HG03457 (cell line): ENCODE measurements at regions not wholly inside any gene's neighbourhood (a gene's known extent, or its start where the extent isn't known, plus 50 kb on each side); places are given as distances from the start of the nearest gene placed in this dataset.

Experiments
- ATAC-seq: cut with Tn5 transposase; IDR thresholded peaks from one replicate; pipeline ENCODE4 v1.9.1; 2021; ENCODE audit warnings: moderate number of reproducible peaks; ENCODE audit not compliant: unreplicated experiment

GRCh38 chr11:10358696-10359095, 53.8 kb downstream of the ADM start:
- ATAC-seq: no peak

GRCh38 chr11:10359171-10359570, 54.3 kb downstream of the ADM start:
- no peak for ATAC-seq

DNA sequence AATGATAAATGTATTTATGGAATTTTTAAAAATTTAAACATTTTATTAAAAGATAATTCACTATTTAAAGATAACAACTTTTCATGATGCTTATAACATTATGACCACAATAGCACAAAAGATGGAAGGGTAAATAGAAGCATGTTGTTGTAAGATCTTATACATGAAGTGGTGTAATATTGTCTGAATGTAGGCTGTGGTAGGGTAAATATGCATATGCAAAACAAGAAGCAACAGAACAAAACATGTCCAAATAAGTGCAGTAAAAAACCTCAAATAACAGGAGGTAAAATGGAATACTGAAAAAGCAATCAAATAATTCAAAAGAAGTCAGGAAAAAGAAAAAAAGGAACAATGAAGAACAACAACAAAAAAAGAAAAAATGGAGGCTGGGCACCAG, 56.0 kb downstream of the ADM start:
- ATAC-seq: no peak

- no peak for ATAC-seq
These were observed 60.2 kb downstream of the ADM start for GRCh38 chr11:10365045-10365444.

DNA sequence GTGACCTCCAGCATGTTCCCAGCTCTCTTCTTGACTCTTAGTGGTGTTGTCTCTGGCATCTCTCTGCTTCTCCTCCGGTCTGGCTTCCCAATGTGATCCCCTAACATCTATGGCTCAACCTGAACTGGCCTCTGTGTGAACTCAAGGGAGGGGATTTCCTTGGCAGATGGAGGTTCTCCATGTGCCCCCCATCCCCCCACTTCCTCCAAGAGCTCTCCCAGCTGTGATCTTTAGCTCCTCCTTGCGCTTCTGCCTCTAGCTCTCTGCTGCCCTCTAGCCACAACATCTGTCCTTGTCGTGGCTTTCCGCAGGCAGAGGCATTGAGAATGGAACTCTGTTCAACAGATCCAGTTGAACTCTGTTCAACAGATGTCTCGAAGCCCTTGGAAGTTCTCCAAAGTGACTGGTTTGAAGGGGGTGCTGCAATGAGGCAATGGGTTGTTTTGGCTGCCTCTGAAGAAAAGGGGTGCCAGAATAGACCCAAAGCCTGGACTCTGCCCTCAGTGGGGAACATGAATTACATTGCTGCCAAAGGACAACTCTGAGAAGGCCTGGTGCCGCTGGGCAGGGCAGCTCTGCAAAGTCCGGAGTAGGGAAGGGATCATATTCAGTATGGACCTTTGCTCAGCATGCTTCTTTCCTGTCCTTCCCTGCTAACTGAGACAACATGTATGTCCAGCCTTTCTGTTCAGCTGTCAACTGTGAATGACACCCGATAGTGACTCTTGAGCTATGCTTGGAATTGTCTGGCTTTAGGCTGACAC, 61.9 kb downstream of the ADM start:
- ATAC-seq: peak; percentile 80

DNA sequence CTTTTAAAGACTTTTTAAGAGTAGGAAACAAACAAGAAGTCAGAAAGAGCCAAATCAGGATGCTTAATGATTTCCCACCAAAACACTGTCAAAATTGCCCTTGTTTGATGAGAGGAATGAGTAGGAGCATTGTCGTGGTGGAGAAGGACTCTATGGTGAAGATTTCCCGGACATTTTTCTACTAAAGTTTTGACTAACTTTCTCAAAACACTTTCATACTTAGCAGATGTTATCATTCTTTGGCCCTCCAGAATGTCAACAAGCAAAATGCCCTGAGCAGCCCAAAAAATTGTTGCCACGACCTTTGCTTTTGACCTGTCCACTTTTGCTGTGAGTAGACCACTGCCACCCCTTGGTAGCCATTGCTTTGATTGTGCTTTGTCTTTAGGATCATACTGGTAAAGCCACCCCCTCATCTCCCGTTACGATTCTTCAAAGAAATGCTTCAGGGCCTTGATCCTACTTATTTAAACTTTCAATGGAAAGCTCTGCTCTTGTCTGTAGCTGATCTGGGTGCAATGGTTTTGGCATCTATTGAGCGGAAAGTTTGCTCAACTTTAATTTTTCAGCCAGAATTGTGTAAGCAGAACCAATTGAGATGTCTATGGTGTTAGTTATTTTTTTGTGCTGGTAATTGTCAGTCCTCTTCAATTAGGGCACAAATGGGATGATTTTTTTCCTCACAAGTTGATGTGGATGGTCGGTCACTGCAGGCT, 67.2 kb downstream of the ADM start:
- no peak for ATAC-seq

GRCh38 chr11:10373340-10373739, 68.5 kb downstream of the ADM start:
- no peak for ATAC-seq

- ATAC-seq: no peak
These were observed 69.1 kb downstream of the ADM start for GRCh38 chr11:10373929-10374328.

DNA sequence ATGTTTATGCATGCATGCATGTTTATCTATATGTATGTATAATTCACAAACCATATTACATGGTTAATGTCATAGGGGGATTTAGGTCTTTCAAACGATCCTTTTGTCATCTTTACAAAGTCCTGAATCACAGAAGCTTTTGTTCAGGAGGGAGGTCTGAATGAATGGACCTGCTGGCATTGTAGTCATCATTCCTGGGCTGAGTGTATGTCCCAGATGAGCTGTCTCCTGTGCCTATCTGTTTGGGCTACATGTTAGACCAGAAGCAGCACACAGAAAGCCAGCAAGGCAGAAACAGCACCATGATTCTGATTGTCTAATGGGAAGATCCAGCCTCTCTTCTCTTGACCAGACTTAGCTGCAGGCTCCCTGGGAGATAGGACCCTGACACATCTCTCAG, 69.5 kb downstream of the ADM start:
- ATAC-seq: no peak

GRCh38 chr11:10375280-10375971, 70.6 kb downstream of the ADM start:
- no peak for ATAC-seq

GRCh38 chr11:10376061-10376460, 71.2 kb downstream of the ADM start:
- no peak for ATAC-seq

- no peak for ATAC-seq
These were observed 72.3 kb downstream of the ADM start for GRCh38 chr11:10377183-10377582.

DNA sequence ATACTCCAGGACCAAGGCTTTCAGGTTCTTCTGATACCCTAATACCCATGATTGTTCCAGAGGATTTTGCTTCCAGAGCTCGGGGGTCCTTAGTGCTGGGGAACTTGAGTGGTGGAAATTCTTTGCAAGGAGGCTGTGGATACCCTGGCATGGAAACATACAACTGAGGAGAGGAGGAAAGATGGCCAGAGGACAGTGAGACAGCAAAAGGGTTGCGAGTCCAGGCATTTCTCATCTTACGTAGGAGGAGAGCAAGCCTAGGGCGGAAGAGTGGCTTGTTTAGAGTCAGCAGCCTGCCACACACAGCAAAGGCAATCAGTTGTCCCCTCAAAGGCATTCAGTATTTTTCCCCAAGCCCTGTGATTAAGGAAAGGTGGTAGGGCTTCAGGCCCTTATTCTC, 73.5 kb downstream of the ADM start:
- no peak for ATAC-seq

DNA sequence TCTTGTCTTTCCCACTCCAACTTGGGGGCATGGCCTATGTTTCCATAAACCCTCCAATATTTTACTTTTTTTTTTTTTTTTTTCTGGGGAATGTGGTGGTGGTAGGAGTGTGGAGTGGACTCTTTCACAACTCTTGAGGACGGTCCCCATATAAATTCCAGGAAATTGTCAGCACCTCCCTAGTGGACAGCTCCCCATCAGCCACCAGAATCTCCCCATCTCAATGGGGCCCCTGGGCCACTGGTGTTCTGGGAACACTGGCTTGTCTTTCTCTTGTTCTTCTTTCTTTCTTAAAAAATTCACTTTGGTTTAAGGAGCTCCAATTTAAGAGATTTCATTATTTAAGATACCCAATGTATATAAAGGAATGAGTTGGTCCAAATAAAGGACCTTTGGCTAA, 74.1 kb downstream of the ADM start:
- ATAC-seq: no peak

DNA sequence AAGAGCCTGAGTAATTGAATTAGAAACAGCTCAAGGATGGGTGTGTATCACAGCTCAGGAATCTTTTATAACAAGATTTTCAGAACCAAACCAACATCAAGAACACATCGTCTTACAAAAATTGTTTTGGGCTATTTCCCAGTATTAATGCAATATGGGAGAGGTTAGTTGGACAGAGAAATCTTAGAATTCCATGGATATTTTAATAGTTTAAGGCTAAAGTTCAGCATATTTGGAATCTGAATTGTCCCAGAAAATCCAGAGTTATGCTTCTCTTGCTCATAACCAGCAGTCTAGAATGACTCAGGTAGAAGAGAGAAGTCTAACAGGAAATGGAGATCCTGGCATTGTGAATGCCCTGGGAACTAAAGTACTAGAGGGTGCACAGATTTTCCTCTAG, 74.6 kb downstream of the ADM start:
- ATAC-seq: no peak

DNA sequence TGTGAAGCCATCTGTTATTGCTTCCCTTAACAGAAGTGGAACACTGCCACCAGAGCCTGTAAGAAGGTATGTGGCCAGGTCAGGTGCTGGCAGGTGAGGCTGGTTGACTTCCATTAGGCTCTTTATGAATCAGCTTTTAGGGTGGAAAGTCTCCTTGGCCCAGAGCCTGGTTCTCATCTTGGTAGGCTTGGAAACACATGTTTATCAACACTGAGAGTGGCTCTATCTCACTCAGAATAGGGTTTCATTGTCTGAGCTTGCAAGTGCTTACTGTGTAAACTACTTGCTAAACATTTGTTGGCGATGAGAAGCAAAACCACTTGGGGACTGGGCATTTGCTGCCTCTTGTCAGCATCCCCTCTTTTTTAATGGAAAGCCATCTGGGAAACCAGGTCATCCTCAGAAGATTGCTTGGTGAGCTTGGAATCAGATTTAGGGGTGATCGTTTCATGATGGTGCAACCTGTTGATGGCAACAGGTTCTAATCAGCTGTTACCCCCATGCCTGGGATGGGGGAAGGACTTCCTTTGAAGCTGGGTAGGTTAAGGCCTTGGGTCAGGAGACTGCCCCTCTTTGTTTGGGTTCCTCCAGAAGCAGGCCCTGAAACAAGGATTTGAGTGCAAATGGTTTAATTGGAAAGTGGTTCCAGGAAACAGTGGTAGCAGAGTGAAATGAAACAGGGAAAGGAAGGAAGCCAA, 75.0 kb upstream of the AMPD3 start:
- ATAC-seq: no peak

DNA sequence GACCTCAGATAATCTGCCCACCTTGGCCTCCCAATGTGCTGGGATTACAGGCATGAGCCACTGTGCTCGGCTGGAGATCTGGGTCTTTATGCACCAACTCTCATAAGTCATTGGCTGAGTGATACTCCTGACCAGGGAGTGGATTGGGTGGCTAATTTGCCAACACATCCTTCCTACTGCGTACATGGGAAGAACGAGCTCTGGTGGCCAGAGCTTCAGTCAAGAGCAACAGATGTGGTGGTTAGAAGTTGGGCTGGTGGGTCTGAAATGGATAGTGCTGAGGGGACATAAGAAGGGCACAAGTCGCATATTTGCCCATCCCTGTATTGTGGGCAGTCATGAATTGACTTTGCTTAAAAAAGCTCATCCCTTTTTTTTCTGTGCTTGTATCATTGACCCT, 74.1 kb upstream of the AMPD3 start:
- no peak for ATAC-seq

GRCh38 chr11:10381736-10382135, 73.3 kb upstream of the AMPD3 start:
- ATAC-seq: no peak

DNA sequence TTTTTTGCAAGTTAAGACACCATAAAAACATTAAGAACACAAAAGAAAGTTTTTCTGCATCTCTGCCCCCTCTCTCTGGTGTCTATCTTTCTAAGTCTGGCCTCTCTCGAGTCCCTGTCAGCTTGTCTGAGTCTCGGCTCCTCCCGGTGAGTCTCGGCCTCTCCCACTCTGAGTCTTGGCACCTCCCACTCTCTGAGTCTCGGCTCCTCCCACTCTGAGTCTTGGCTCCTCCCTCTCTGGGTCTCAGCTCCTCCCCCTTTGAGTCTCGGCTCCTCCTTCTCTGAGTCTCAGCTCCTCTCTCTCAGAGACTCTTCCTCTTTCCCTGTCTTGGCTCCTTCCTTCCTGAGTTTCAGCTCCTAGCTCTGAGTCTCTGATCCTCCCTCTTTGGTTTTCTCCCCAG, 72.5 kb upstream of the AMPD3 start:
- no peak for ATAC-seq

GRCh38 chr11:10385696-10386095, 69.4 kb upstream of the AMPD3 start:
- ATAC-seq: no peak

- no peak for ATAC-seq
These were observed 68.7 kb upstream of the AMPD3 start for GRCh38 chr11:10386361-10386760.

DNA sequence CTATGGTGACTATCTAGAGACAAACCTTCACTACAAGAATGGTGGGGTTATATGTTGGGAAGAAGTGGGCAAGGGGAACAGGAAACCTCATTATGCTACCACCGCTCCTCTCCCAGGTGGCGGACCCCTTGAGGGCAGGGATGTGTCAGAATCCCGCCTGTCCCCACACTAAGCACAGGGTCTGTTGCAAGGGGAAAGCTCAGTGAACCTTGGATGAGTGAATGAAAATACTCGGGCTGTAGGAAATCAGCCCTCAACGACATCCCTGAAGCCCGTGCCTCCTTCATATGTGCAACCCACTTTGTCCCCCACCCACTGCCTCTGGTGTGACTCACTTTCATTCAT, 68.2 kb upstream of the AMPD3 start:
- no peak for ATAC-seq
